Stimulated activated CD4-positive, alpha-beta T cell treated with anti-CD3 and anti-CD28 coated beads, Interleukin-1b, Interleukin-23, amount 100 ng/mL, for 1 hour (primary cell): ENCODE measurements at regions not wholly inside any gene's neighbourhood (a gene's known extent, or its start where the extent isn't known, plus 50 kb on each side); places are given as distances from the start of the nearest gene placed in this dataset.
"Not testable (repeated sequence)": the region's sequence is repeated elsewhere in the genome, so short reads cannot be mapped to it uniquely, and the experiment has no call there.

Source experiments
- DNase-seq, 2 donors: peaks; one replicate each; pipeline ENCODE4 v3.0.0-alpha.2; 2020; ENCODE audit warnings: low read depth in 2 of 2

DNA sequence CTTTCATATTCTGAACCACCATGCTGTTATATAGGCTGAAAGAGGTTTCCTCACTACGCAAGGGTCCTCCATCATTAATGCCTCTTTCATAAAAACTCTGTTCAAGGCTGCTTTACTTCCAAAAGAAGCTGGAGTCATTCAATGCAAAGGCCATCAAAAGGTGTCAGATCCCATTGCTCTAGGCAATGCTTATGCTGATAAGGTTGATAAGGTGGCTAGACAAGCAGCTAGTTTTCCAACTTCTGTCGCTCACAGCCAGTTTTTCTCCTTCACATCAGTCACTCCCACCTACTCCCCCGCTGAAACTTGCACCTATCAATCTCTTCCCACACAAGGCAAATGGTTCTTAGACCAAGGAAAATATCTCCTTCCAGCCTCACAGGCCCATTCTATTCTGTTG, 676.2 kb downstream of the TLE1 start:
- DNase-seq: not testable (repeated sequence)

DNA sequence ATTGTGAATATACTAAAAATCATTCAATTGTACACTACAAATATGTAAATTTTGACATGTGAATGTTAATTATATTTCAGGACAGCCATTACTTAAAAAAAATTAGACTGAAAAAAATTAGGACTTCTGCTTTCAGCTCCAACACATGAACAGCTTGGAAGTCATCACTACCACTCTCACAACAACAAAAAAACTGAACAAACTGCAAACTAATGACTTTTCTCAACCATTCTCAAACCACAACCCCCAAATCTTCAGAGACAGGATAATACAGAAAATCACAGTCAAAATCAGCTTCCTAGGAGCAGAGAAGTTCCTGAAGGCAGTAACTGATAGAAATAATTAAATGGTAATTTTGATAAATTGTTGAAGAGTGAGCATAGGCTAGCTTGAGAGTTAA, 686.4 kb downstream of the TLE1 start:
- no peak for DNase-seq

DNA sequence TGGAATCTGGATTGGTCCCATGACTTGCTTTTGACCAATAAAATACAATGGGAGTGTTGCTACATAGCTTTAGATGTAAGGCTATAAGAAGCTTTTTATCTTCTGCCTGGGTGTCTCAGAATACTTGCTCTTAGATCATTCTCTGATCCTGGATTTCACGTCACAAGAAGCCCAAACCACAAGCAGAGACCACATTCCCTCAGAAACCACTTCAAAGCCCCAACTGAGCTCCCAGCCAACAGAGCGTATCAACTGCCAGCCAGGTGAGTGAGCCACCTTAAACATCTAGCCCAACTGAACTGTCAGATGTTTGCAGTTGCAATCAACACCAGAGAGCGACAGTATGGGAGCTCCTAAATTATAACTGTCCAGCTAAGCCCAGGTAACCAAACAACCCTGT, 687.1 kb downstream of the TLE1 start:
- DNase-seq: no peak

DNA sequence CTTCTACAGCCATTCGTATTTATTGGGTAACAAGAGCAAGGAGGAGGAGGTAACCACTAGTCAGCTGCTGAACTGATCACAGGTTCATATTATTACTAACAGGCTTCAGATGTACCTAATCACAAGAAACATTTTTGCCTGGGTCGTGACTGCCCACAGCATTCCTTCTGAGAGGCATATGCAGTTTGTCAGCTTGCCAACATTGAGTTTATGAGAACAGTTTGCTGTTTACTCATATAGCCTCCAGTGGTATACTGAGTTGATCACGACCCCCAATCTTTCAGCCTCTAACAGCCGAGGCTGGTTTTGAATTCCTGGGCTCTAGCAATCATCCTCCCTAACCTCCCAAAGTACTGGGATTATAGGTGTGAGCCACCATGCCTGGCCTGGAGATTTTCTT, 693.6 kb downstream of the TLE1 start:
- no peak for DNase-seq

DNA sequence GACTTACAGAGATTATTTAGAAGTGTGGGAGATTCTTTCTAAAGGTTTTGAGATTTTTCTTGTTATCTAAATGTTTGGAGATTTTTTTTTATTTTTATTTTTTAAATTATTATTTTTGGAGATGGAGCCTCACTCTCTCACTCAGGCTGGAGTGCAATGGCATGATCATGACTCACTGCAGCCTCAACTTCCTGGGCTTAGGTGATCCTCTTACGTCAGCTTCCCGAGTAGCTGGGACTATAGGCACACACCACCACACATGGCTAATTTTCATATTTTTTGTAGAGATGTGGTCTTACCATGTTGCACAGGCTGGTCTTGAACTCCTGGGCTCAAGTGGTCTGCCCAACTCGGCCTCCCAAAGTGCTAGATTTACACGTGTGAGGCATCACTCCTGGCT, 694.5 kb downstream of the TLE1 start:
- DNase-seq: no peak

DNA sequence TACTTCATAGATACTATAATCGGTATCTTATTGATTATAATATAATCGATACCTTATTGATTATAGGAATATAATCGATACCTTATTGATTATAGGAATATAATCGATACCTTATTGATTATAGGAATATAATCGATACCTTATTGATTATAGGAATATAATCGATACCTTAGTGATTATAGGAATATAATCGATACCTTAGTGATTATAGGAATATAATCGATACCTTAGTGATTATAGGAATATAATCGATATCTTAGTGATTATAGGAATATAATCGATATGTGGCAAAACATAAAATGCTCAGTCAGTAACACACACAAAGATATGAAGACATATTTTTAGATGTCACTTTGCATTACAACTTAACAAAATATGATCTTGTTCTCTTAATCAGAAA, 703.8 kb downstream of the TLE1 start:
- DNase-seq: not testable (repeated sequence)

DNA sequence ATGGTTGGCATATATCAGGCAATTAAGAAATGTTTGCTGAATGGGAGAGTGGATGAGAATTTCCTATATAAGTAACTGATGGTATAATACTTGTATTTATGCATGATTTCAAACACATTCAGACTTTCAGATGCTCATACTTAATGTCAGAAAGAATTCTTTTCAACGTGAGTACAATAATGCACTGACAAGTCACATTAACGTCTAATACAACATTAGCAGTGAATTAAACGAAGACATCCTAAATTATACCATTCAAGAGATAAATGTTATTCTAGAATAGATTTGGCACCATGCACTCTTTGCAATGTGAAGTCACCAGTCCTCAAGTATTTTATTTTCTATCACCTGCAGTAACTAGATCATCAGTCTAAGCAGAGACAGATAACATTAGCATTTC, 712.9 kb downstream of the TLE1 start:
- no peak for DNase-seq

DNA sequence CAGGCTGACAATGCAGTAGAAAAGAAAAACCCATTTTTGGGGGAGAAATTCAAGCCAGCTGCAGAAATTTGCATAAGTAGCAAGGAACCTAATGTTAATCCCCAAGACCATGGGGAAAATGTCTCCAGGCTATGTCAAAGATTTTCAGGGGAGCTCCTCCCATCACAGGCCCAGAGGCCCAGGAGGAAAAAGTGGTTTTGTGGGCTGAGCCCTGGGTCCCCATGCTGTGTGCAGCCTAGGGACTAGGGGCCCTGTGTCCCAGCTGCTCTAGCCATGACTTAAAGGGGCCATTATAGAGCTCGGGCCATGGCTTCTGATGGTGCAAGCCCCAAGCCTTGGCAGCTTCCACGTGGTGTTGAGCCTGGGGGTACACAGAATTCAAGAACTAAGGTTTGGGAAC, 719.0 kb downstream of the TLE1 start:
- DNase-seq: not testable (repeated sequence)

DNA sequence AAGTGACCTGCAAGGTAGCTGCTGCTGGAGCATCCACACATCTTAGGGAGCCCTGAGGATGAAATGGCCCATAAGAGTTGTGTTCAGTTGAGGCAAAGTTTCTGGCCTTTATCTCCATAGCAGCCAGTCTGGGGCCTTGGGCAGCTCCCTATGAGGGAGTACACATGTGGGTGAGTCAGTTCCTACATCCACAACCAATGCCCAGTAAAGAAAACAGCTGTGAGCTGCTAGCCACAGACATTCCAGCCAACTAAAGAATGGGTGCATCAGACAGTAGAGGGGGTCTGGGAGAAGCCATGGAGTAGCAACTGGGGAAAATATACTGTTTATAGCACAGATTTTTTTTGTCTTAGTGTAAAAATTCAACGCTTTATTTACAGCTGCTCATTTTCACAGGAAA, 720.7 kb downstream of the TLE1 start:
- no peak for DNase-seq

DNA sequence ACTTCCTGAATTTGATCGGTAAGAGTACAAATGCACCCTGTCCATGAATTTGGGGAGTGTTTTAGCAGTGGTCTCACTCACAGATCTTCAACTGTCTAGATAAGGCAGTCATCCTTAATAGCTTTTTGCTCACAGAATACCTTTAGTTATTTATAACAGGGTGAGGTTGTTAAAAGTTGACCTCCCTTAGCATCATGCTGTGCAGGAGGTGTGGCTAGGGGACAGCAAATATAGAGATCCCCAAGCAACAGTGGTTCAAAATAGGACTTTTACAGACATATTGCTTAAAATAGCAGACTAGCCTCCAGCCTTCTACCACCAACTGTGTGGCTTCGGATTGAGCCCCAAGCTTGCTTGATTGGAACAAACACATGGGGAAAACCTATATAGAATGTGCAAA, 724.4 kb downstream of the TLE1 start:
- no peak for DNase-seq

DNA sequence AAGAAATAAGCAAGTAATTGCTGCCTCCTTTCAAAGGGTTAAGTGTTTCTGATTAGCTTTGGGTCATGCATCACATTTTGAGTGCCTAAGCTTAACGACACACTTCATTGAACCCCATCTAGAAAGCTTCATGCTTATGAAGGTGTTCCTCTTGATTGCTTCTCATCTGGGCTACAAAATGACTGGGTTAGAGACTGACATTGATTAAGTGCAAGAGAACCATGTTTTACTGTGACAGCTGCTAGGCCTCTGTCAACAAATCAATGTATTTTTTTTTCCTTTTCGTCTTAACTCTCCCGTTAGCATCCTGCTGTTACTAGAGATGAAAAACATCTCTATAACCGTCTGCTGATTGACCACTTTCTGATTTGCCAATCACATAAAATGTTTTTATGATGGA, 725.0 kb downstream of the TLE1 start:
- DNase-seq: no peak

DNA sequence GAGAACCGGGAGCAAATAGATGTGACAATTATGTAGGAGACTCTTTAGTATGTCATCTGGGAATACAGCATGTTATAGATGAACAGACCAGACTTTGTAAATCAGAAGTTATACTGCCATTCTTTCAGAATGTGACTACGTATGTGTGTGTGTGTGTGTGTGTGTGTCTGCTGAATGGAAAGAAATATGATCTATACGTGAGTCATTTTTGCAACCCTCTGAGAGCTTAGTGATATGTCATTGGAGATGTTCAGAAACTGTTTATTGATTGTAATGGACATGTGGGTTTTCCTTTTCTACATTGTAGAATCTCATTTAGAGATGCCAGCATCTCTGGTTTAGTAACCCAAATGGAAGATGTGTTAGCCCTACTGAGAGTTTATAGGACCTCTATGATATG, 731.5 kb downstream of the TLE1 start:
- no peak for DNase-seq

DNA sequence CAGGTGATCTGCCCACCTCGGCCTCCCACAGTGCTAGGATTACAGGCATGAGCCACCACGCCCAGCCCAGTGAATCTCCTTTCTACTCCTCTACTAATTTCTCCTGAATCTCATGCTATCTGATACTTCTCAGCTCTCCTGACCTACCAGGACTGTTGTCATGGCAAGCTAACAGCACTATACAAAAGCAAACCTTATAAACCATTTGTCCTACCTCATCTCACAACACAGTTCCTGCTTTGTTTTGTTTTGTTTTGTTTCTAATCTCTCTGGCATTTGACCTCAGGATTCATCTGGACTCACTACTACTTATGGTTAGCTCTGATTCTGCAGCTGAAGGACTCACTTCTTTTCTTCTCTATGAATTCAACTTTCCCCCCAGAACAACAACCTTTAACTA, 734.8 kb downstream of the TLE1 start:
- DNase-seq: no peak

DNA sequence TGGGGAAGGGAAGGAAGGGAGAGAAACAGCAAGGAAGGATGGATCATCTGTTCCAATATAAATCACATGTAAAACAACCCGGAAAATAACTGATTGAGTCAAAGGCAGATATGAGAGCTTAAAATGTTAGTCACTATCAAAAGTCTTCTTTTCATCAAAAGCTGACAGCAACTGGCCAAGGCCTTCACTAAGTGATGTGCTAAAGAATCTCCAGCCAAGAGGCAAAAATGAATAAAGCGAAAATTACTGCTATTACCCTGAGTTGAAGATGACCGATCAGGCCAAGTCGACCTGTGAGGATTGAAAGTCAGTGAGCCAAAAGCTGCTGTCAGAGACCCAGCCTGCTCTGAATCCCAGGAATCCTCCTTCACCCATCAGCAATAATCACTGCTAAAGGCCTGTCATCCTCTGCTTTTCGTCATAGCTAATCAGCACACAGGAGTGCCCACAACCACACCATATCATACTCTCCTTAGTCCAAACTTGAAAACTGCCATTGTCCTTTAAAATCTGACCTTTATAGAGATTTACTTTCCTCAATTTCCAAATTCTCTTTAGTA, 736.9 kb downstream of the TLE1 start:
- no peak for DNase-seq

DNA sequence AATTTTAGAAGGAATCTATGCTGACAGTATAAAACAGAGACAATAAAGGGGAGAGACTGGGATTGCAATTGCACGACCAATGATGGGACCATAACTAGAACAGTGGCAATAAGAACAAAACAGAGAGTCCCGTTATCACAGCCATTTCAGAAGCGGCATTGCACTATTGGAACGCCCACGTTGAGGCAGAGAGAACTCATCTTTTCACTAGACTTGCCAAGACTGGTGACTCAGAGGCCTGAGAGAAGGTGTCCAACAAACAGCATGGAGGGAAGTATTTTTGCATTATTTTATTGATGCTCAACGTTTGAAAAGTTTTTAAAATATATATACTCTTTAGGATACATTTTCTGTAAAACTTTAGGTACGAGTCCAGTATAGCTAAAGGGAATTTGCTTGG, 737.7 kb downstream of the TLE1 start:
- no peak for DNase-seq

DNA sequence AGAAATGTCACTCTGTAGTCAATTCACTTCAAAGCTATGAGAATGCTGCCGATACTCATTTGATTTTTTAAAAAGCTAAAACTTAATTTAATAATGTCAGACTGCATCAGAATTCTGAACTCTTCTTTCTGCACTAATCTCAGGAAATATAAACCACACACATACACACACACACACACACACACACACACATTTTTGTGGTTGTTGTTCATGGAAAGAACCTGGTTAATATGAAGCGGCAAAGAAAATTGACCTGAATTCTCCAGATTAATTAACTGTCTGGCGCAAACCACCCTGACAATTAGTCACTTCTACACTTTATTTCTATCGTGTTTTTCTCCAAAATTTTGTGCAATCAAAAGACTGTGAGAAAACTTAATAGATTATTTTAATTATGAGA, 740.5 kb downstream of the TLE1 start:
- no peak for DNase-seq

DNA sequence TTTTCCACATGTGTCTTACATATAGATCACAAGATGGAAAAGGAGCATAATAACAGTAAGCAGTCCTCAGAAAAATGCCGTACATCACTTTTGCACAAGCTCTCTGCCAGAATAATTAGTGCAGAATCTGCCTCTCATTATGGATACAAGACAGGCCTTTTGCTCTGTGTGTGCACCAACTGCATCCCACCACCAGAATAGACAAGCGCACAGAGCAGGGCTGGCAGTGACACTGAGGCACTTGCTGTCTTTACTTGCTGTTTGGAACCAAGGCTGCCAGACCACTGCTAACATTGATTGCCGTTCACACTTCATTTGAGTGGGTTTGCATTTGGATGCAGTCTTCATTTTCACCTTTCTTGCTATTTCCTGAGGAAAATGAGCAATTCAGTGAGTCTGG, 741.3 kb downstream of the TLE1 start:
- no peak for DNase-seq

DNA sequence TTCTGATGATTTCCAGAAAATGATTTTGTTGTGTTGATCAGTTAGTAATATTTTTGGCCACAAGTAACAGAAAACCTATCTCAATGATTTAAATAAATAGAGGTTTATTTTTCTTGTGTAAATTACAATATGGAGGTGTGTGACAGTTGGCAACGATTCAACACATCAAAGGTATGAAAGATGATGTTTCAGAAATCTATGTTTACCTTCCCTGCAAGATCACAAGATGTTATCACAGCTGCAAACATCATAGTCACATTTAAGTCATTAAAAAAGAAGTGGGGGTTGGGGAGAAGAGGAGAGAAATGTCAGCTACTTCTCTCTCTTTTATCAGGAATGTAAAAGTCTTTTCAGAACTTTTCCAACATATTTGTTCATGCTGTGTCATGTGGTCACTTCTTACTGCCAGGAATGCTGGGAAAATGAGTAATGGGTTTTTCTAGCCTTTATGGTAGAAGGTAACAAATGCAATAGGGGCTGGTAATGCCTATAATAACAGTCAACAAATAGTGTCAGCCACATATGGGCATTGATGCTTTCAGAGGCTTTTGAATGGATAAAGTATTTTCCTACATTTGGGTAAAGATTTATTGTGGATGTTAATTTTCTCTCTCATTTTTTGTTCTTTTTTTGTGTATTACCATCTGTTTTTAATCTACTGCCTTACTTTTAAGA, 742.7 kb downstream of the TLE1 start:
- no peak for DNase-seq

DNA sequence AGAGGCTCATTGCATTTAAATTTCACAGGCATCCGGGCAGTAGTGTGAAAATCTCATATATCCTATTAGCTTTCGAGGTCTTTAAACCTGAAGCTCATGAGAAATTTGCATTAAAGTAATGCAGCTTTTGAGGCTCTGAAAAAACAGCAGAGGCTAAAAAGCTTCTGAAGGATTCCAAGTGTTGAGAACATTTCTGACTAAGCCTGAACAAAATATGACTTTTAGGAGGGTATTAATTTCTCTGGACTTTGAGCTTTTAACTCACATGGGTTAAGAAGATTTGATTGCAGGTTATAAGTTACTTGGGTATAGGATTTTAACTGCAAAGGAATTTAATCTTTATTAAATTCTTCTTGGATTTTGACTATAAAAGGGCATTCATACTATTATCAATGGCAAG, 743.9 kb downstream of the TLE1 start:
- DNase-seq: no peak

DNA sequence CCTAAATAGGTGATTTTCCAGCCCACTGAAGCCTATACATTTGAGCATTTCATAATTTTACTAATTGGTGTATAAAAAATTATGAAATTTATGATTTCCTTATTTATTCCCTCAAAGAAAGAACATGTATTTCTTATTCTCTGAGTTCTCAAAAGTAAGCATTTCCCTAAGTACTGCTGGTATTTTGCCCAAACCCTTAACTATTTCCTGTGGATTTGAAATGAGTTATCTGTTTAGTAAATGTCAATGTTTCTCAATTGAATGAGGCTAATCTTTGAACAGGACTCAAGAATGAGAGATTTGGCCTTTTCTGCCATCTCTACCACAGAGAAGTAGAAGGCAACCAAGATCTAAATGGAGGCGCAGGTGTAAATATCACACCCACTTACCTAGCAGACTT, 751.7 kb downstream of the TLE1 start:
- no peak for DNase-seq

DNA sequence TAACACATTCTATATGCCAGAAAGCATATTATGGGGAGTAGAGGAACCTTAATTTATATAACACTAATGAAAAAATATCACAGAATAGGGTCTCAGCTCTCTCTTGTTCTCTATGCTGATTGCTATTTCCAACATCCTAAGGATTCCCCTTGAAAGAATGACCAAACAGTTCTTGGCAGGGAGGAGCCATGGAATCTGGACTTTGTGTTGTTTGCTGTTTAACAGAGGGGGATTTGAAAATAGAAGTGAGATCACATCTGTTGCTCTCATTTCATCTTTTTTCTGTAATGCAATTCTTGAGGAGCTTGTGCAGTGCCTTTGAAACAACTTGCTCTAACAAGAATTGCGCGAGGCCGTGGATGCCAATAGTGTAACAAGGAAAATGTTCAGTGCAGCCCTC, 755.3 kb downstream of the TLE1 start:
- DNase-seq: no peak

DNA sequence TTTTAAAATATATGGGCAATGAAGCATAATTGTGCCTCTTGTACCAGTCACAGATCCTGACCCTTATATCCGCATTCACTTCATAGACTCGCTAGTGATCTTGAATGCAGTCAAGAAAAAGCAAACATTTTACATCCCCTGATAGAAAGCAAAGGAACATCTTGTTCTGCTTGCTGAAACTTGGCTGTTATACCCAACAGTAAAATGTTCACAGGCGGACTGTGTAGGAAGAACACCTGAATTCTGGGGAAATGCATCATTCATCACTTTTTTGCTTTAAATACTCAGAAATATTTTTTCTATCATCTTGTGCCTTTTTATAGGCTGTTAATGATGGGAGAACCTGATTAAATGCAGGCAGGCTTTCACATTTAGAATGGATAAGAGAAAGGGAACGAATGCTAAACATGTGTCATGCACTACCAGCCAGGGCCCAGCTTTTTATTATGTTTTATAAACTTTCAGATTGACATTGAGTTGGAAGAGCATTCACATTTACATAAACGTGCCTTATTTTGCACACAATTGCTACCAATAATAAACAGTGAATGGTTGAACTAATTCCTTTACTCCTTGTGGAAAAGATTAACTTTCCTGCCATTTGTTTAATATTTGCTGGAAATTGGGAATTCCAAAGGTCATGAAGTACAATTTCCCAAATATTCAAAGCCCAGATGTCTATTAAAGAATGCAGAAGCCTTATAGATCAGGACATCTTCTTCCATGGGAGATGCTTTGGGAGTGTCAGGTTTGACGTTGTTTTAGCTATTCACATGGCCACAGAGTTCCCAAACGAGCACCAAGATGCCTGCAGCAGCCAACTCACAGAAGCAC, 756.2 kb downstream of the TLE1 start:
- DNase-seq: no peak

DNA sequence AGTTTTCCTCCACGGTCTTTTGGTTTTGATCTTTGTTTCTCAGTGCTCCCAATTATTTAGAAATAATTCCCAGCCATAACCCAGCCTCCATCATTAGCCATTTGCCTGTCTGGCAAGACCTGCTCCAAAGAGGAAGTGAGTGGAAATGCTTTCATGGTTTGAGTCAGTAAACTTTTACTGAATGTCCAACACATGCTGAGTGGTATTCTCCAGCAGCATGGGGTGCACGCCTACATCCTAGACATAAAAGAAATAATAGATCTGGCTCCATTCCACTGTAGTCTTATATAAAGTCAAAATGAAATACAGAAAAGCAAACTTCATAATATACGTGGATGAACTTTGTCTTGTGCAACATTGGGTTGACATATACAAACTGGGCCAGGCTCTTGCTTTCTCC, 757.2 kb downstream of the TLE1 start:
- no peak for DNase-seq
